ELF-1 (cell line): ENCODE measurements at regions not wholly inside any gene's neighbourhood (a gene's known extent, or its start where the extent isn't known, plus 50 kb on each side); places are given as distances from the start of the nearest gene placed in this dataset.
"Not testable (repeated sequence)": the region's sequence is repeated elsewhere in the genome, so short reads cannot be mapped to it uniquely, and the experiment has no call there.

Source experiments
- DNase-seq: peaks from one replicate; pipeline ENCODE4 v3.0.0-alpha.2; 2016; ENCODE audit warnings: low read depth, low spot score

GRCh38 chr12:86435053-86435452 lies 178.9 kb upstream of the MGAT4C start:
- no peak for DNase-seq

DNA sequence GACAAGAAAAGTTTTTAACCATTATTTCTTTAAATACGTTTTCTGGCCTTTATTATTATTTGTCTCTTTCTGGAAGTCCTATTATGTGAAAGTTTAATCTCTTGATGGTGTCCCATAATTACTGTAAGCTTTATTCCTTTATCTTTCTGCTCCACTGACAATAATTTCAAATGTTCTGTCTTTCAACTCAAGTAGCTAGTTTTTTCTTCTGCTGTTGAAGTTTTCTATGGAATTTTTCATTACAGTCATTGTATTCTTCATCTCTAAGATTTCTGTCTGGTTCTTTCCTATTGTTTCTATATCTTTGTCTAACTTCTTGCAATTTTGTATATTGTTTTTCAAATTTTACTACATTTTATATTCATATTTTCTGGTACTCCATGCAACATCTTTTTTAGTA lies 173.6 kb upstream of the MGAT4C start:
- no peak for DNase-seq

DNA sequence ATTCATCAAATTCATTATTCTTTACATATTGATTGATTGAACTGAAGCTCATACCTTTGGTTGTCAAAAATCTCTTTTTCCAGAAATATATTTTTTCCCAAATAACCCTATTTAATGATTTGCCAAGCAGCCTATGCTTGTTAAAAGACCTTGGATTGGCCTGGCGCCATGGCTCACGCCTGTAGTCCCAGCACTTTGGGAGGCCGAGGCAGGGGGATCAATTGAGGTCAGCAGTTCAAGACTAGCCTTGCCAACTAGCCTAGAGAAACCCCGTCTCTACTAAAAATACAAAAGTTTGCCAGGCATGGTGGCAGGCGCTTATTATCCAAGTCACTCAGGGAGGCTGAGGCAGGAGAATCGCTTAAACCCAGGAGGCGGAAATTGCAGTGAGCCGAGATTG lies 165.1 kb upstream of the MGAT4C start:
- no peak for DNase-seq

GRCh38 chr12:86414201-86414600 lies 158.0 kb upstream of the MGAT4C start:
- no peak for DNase-seq

GRCh38 chr12:86411710-86412109 lies 155.5 kb upstream of the MGAT4C start:
- DNase-seq: no peak

DNA sequence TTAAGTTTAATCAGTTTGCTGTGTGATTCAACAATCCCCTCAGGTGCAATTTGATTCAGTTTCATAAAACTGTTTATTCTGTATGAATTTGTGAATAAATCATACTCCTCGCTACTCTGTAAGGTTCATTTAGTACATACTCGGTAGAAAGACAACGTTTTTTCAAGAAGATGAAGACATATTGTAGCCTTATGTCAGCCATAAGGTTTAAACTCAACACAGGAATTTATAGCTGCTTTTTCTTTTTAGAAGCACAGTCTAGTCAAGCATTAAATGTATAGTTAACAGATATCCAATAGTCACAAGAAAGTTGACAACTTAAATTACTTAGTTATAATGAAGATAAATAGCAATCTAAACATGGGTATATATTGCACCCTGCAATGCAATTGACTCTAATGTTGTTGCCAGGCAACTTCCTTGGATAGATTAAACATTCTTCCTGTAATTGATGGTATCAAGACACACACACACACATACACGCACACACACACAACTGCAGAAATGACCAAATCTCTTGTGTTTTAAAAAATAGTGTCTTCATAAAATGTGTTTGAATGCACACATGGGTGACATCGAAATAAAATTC lies 151.5 kb upstream of the MGAT4C start:
- DNase-seq: no peak

GRCh38 chr12:86389949-86390348 lies 133.8 kb upstream of the MGAT4C start:
- no peak for DNase-seq

GRCh38 chr12:86387591-86388145 lies 131.5 kb upstream of the MGAT4C start:
- no peak for DNase-seq

GRCh38 chr12:86383759-86384158 lies 127.6 kb upstream of the MGAT4C start:
- not testable (repeated sequence) for DNase-seq

- no peak for DNase-seq
Observed at GRCh38 chr12:86379337-86379736, 123.1 kb upstream of the MGAT4C start.

- peak; percentile 37 for DNase-seq
Observed at GRCh38 chr12:86376052-86376451, 119.9 kb upstream of the MGAT4C start.

- DNase-seq: no peak
Observed at GRCh38 chr12:86373813-86374212, 117.6 kb upstream of the MGAT4C start.

DNA sequence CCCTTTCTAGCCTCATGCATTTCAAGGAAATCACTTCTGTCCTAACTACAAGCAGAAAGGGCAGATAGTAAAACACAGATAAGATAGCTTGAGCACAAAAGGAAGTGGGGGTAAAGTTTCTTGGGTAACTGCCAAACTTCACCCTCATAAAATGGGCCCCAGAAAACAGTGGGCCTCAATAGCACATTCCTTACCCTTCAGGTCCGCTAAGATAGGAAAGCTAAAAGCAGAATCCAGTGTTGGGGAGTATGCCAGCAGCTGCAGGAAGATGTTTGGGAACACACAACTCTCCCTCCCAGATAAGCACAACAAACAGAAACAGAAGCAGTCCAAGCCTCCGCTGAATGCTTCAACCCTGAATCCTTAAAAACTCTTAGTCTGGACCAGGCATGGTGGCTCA lies 110.9 kb upstream of the MGAT4C start:
- no peak for DNase-seq

DNA sequence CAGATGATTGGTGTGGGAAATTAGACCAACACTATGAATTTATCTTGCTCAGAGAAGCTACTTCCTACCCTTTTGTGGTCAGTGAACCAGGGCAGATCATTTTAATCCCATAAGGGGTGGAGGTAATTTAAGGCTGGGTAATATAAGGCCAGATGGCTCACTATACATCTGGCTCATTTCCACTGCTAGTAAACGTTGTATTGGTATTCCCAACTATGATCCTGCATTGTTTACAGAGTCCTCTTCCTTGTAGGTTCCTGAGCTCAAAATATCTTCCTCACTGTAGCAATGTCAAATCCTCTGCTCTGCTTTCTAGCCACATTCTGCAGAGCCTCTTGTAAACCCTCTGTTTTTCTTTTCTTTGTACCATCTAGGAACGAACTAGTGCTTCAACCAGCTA lies 93.0 kb upstream of the MGAT4C start:
- DNase-seq: no peak

GRCh38 chr12:86333955-86334522 lies 77.8 kb upstream of the MGAT4C start:
- no peak for DNase-seq

DNA sequence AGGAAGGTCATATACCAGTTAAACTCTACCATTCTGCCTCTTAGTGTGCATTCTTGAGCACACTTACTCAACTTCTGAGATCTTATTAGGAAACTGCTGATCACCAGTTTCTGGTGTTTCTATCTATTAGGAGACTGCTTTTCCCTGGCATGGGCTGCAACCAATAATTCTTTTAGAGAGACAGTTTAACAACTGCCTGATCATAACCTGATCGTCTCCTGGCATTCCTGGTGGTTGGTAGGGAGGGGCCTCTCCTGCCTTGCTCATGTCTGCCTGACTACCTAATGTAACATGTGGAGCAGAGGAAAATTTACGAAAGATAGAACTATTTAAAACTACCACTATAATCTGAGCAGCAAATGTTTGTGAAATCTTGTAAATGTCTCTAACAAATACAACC lies 75.3 kb upstream of the MGAT4C start:
- peak; percentile 5 for DNase-seq

DNA sequence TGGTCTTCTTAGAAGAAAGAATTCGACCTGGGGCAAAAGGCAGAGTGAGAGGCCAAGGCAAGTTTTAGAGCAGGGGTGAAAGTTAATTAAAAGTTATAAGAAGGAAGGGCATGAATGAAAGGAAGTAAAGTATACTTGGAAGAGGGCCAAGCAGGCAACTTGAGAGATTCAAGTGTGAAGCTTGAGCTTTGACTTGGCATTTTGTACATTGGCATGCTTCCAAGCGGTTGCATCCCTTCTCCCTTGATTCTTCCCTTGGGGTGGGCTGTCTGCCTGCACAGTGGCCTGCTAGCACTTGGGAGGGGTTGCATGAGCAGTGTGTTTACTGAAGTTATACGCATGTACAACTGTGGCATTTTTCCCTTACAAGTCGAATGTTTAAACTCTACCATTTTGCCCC lies 74.8 kb upstream of the MGAT4C start:
- no peak for DNase-seq

- no peak for DNase-seq
Observed at GRCh38 chr12:86312232-86312631, 56.0 kb upstream of the MGAT4C start.
